Ectodermal cell (in vitro differentiated cells): ENCODE measurements at regions not wholly inside any gene's neighbourhood (a gene's known extent, or its start where the extent isn't known, plus 50 kb on each side); places are given as distances from the start of the nearest gene placed in this dataset.
"Not testable (repeated sequence)": the region's sequence is repeated elsewhere in the genome, so short reads cannot be mapped to it uniquely, and the experiment has no call there.

Experiments used
- H3K27ac ChIP-seq: 2 replicates; pipeline ENCODE4 v1.7.0; 2013; ENCODE audit warnings: mild to moderate bottlenecking, low read depth, low read length; ENCODE audit not compliant: insufficient read depth, poor library complexity, severe bottlenecking
- H3K27me3 ChIP-seq: 2 replicates; pipeline ENCODE4 v1.7.0; 2013; ENCODE audit warnings: mild to moderate bottlenecking, low read length; ENCODE audit not compliant: insufficient read depth, control insufficient read depth, poor library complexity, severe bottlenecking
- H3K36me3 ChIP-seq: one replicate; pipeline ENCODE4 v1.7.0; 2013; ENCODE audit warnings: low read length; ENCODE audit not compliant: control insufficient read depth, insufficient read depth
- H3K4me1 ChIP-seq: one replicate; pipeline ENCODE4 v1.7.0; 2013; ENCODE audit warnings: low read length; ENCODE audit not compliant: control insufficient read depth, insufficient read depth
- H3K4me3 ChIP-seq: 2 replicates; pipeline ENCODE4 v1.7.0; 2013; ENCODE audit warnings: low read depth, low read length, control low read depth; ENCODE audit not compliant: insufficient read depth
- H3K9me3 ChIP-seq: 2 replicates; pipeline ENCODE4 v1.7.0; 2013; ENCODE audit warnings: mild to moderate bottlenecking, low read length, moderate library complexity; ENCODE audit not compliant: control insufficient read depth
- WGBS, 2 experiments: methylation state at CpG; one replicate each; pipeline ENCODE4 v1.1.7; 2013; ENCODE audit warnings: missing lambda C conversion rate in 2 of 2; 5-methylcytosine and 5-hydroxymethylcytosine counted together

DNA sequence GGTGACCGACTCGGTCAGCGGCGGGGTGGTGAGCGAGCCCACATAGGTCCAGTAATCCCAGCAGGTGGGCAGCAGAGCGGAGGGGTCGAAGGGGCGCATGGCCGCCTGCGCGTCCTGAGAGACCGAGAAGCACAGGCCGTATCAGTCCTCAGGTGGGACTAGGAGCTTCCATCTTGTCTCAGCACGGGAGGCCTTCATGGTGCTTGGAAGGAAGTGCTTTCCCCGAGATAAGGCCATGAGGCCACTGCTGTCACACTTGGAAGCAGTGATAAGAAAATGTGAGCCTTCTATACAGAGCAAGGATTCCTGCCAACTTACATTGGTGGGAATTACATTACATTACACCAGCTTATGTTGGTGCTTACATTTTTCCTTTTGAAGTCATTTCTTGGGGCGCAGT lies 62.6 kb upstream of the METTL9 start:
- not testable (repeated sequence) for H3K36me3 ChIP-seq, H3K27me3 ChIP-seq, H3K4me3 ChIP-seq, H3K27ac ChIP-seq, H3K4me1 ChIP-seq, H3K9me3 ChIP-seq
- WGBS, 2 experiments, result 95 to 97% methylated on average over 11 of the region's 16 CpGs

DNA sequence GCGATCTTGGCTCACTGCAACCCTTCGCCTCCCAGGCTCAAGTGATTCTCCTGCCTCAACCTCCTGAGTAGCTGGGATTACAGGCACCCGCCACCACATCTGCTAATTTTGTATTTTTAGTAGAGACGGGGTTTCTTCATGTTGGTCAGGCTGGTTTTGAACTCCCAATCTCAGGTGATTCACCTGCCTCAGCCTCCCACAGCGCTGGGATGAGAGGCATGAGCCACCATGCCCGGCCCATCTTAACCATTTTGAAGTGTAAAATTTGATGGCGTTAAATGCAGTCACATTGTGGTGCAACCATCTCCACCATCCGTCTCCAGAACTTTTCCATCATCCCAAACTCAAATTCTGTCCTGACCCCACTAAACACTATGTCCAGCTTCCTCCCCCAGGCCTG lies 61.8 kb upstream of the METTL9 start:
- not testable (repeated sequence) for H3K4me1 ChIP-seq, H3K9me3 ChIP-seq, H3K27ac ChIP-seq, H3K4me3 ChIP-seq, H3K36me3 ChIP-seq, H3K27me3 ChIP-seq
- WGBS, 2 experiments, result 94 to 95% methylated on average over 6 of the region's 8 CpGs

DNA sequence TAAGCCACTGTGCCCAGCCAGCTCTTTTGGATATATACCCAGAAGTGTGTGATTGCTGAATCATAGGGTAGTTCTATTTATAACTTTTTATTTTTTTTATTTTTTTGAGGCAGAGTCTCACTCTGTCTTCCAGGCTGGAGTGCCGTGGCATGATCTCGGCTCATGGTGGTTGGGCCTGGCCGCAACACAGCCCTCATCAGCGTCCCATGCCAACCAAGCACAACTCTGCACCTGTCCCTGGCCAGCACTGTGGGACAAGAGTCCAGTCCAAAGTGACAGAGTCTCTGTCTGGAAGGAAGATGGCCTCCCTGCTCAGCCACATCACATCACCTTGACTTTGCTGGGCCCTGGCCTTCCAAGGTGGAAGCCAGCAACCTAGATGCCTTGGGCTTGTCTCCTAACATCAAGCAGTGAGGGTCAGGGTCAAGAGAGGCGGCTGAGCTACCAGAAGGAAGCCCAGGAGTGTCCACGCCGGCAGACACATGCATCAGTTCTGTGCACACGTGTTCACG lies 60.2 kb upstream of the METTL9 start:
- H3K27me3 ChIP-seq, H3K9me3 ChIP-seq, H3K4me1 ChIP-seq, H3K36me3 ChIP-seq, H3K4me3 ChIP-seq, H3K27ac ChIP-seq: not testable (repeated sequence)
- 95 to 97% methylated on average over 9 of the region's 9 CpGs for WGBS, 2 experiments

DNA sequence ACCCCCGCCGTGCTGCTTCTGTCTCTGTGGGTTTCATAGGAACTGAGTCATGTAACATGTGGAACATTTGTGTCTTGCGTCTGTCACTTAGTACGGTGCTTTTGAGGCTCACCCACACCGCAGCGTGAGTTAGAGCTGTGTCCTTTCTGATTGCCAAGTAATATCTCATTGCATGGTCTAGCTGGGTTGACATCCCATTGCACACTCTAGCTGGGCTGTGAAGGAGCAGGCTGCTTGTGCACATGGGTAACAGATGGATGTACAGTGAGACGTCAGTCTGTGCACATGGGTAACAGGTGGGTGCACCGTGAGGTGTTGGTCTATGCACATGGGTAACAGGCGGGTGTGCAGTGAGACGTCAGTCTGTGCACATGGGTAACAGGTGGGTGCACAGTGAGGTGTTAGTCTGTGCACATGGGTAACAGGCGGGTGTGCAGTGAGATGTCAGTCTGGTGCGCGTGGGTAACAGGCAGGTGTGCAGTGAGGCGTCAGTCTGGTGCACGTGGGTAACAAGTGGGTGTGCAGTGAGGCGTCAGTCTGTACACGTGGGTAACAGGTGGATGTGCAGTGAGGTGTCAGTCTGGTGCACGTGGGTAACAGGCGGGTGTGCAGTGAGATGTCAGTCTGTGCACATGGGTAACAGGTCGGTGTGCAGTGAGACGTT lies 58.5 kb upstream of the METTL9 start:
- H3K9me3 ChIP-seq, H3K4me3 ChIP-seq, H3K27ac ChIP-seq, H3K36me3 ChIP-seq, H3K27me3 ChIP-seq, H3K4me1 ChIP-seq: not testable (repeated sequence)
- WGBS, 2 experiments, result 96% methylated on average over 19 of the region's 21 CpGs

DNA sequence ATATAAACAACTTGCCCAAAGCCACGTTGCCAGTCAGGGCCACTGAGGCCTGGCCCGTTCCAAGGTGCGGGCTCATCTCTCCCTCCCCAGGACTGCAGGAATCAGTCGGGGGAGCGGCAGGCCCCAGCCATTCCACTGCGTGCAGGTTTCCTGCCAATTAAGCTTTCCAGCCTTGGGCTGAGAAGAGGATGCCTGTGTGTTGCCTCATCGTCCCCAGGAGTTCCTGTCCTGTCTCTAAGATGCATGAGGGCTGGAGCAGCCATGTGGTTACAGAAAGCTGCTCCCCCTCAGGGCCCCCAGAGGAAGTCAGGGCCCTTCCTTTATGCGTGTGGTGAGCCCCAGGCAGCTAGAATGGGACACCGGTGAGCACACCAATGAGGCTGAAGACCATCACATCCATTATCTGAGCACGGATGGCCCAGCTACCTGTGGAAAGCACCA lies 57.7 kb upstream of the METTL9 start:
- not testable (repeated sequence) for H3K27me3 ChIP-seq, H3K4me3 ChIP-seq, H3K36me3 ChIP-seq, H3K9me3 ChIP-seq, H3K4me1 ChIP-seq, H3K27ac ChIP-seq
- WGBS, 2 experiments, result 81% methylated on average over 7 of the region's 10 CpGs

DNA sequence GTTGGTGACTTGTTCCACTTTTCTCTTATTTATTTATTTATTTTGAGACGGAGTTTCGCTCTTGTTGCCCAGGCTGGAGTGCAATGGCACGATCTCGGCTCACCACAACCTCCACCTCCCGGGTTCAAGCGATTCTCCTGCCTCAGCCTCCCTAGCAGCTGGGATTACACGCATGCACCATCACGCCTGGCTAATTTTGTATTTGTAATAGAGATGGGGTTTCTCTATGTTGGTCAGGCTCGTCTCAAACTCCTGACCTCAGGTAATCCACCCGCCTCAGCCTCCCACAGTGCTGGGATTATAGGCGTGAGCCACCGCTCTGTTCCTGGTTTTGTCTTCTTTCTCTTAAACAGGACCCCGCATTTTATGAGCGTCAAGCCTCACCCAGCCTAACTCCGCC lies 57.3 kb upstream of the METTL9 start:
- H3K4me3 ChIP-seq, H3K9me3 ChIP-seq, H3K27ac ChIP-seq, H3K27me3 ChIP-seq, H3K4me1 ChIP-seq, H3K36me3 ChIP-seq: not testable (repeated sequence)
- 90 to 97% methylated on average over 5 to 7 of the region's 15 CpGs for WGBS, 2 experiments

DNA sequence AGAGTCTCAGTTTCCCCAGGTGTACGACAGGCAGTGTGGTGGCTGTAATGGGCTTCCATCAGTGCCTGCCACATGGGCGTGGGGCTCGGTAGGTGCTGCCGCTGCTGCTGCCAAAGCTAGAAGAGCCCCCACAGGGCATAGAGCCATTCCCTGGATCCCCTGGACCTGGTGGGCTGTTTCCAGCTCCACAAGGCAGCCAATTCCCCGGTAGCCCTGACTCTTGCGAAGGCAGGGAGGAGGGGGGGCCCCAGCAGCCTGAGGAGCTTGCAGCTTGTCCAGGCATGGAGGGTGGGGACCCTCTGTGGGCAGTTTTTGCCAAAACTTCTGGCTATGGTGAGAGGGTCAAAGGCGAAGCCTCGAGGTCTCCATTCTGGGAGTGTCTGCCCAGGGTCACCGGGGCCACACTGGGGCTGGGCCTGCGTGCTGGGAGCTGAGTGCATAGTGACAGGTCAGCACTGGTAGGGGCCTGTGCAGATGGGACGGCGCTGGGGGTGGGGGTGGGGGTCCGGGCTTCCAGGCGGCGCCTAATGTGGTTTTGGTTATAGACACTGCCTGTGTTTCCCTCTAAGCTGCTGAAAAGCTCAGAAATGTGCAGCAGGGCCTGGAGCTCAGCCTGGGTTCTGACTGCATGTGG lies 56.8 kb upstream of the METTL9 start:
- not testable (repeated sequence) for H3K4me3 ChIP-seq, H3K36me3 ChIP-seq, H3K9me3 ChIP-seq, H3K27me3 ChIP-seq, H3K4me1 ChIP-seq, H3K27ac ChIP-seq
- 91 to 93% methylated on average over 7 to 9 of the region's 15 CpGs for WGBS, 2 experiments

DNA sequence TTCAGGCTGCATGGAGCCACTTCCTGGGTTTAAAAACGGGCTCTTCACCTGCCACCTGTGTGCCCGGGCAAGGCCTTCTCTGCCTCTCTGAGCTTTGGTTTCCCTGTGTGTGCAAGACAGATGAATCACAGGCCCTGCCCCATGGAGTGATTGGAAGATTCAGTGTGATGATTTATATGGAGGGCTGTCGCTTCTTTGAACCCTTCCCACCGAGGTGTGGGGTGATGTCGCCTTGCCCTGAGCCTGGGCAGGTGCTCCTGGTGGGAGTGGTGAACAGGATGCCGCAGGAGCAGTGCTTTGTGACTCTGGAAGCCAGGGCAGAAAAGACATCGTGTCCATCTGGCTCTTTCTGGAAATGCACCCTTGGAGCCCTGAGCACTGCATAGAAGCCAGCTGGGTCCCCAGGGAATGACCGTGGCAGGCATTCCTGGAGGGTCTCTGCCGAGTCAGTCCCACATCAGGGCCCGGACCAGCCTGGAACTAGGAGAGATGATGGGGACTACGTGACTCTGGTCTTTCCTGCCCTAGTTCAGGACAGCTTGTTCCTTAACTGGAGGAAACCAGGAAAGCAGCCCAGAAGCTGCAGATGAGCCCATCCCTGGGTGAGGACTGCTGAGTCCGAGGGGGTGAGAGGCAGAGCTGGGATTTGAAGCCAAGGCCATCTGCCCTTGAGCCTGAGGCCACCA lies 56.1 kb upstream of the METTL9 start:
- not testable (repeated sequence) for H3K4me3 ChIP-seq, H3K27me3 ChIP-seq, H3K27ac ChIP-seq, H3K36me3 ChIP-seq, H3K9me3 ChIP-seq, H3K4me1 ChIP-seq
- 92% methylated on average over 11 of the region's 12 CpGs for WGBS, 2 experiments

DNA sequence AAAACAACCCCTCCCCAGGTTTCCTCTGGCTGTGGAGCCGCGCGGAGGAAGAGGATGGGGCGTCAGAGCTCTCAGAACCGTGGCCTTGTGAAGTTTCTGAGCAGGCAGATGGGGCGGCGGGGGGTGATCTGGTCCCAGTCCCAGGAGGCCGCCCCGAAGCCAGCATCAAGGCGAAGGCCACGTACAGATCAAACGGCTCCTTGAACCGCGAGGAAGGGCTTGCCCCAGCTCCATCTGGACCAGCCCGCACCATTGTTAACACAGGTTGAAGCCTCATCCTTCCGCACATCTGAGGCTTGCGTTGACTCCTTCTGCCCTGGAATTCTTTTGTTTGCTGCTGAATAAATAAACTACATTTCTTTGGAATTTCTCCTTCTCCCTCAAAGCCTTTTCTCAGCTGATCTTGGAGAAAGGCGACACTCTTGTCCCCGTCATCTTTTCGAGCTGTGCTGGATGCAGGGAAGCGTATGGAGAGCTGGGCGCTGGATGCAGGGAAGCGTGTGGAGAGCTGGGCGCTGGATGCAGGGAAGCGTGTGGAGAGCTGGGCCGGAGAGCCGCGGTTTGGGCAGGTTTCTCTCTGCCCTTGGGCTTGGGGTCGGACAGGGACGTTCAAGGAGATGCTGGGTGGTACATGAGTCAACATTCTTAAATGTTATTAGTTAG lies 53.6 kb upstream of the METTL9 start:
- not testable (repeated sequence) for H3K9me3 ChIP-seq, H3K27ac ChIP-seq, H3K36me3 ChIP-seq, H3K4me1 ChIP-seq, H3K27me3 ChIP-seq, H3K4me3 ChIP-seq
- WGBS, 2 experiments, result 85 to 86% methylated on average over 24 of the region's 30 CpGs

DNA sequence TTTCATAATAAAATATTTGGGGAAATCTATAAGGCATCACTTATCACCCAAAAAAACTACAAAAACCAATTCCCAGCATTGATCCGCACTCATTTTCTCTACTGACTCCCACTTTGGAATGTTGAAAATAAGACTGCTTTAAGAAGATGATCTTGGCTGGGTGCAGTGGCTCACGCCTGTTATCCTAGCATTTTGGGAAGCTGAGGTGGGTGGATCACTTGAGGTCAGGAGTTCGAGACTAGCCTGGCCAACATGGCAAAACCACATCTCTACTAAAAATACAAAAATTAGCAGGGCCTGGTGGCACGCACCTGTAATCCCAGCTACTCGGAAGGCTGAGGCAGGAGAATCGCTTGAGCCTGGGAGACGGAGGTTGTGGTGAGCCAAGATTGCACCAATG lies 50.0 kb upstream of the METTL9 start:
- WGBS, 2 experiments, result 90 to 96% methylated on average over 3 of the region's 7 CpGs
- not testable (repeated sequence) for H3K27ac ChIP-seq, H3K4me3 ChIP-seq, H3K27me3 ChIP-seq, H3K4me1 ChIP-seq, H3K9me3 ChIP-seq, H3K36me3 ChIP-seq
